Heart left ventricle (tissue), 13 donors: ENCODE measurements at regions not wholly inside any gene's neighbourhood (a gene's known extent, or its start where the extent isn't known, plus 50 kb on each side); places are given as distances from the start of the nearest gene placed in this dataset.

ENCODE experiments used
- CTCF ChIP-seq, 12 donors: fragments of 200-600 bp; sonication (generic) in 4 of 12; IDR thresholded peaks; one replicate each; pipeline versions ENCODE4 v1.5.0 to v1.8.0; 2018 to 2022; ENCODE audit warnings: antibody characterized with exemption in 12 of 12, mild to moderate bottlenecking in 5 of 12
- POLR2A ChIP-seq, 2 donors: fragments of 450-650 bp; IDR thresholded peaks; one replicate each; pipeline ENCODE4 v1.6.1; 2017; ENCODE audit warnings: antibody characterized with exemption in 2 of 2, mild to moderate bottlenecking in 2 of 2, moderate library complexity in 2 of 2
- donor health status: ischemic (EF 13 %, LVEDD 7.1; RV severe dilation, severe dysfunction).
- donor health status: DM: no; HTN: yes; CAD: no.
- donor health status: DM: no; HTN: no; CAD: no.
- donor health status: ischemic (EF 25% LVEDD 6.9; RV normal size, moderate dysfunction).
- donor health status: ischemic (EF 25% LVEDD 5.7; RV mildly dilated, moderate dysfunction).
- donor health status: ischemic (EF 35%, LVEDD 5.7; RV mildly dilated, moderate dysfunction).
- donor health status: nonischemic (EF 11% LVEDD 7.7; RV severe dilation, severe dysfunction).
- donor health status: DM: yes; HTN: yes; CAD: no.
- donor health status: PGD.
- donor health status: ischemic (EF 29% LVEDD 5.4; RV normal size, mild dysfunction).
- donor health status: nonischemic (EF 23%, LVEDD 6.1; RV moderate dilation, normal function).

GRCh38 chr2:48194641-48195040, 119.8 kb upstream of the FOXN2 start:
- no peak for TF ChIP-seq CTCF (IDR thresholded peaks at IDR 0.05)
- TF ChIP-seq POLR2A (IDR thresholded peaks at IDR 0.05) = no peak
